ENCODE measurements at regions not wholly inside any gene's neighbourhood (a gene's known extent, or its start where the extent isn't known, plus 50 kb on each side); places are given as distances from the start of the nearest gene placed in this dataset.
"Not testable (repeated sequence)": the region's sequence is repeated elsewhere in the genome, so short reads cannot be mapped to it uniquely, and the experiment has no call there.

DNA sequence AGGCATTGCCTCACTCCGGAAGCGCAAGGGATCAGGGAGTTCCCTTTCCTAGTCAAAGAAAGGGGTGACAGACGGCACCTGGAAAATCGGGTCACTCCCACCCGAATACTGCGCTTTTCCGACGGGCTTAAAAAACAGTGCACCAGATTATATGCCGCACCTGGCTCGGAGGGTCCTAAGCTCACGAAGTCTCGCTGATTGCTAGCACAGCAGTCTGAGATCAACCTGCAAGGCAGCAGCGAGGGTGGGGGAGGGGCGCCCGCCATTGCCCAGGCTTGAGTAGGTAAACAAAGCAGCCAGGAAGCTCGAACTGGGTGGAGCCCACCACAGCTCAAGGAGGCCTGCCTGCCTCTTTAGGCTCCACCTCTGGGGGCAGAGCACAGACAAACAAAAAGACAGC is 63.7 kb upstream of the CDH2 start:
- intact Hi-C loops (cut with micrococcal nuclease), result not testable (repeated sequence)

DNA sequence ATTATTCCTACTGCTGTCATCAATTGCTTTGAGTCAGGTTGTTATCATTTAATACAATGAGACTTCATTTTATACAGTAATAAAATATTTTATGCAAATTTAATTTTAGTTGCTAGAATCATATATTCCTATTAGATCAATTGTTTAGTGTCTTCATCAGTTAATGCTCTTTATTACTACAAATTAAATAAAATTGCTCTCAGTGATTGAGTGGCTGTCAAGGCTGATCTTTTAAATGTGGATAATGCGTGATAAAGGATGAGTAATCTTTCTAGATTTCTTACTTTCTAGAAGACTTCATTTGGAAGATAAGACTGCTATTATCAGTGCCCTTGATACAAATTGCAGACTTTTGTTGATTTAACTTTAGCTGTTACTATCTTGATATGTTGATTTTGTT is 59.6 kb upstream of the CDH2 start:
- intact Hi-C loops (cut with micrococcal nuclease), result no loop called here

Data from T-helper 1 cell treated with Interleukin-12 subunit alpha and Interleukin-12 subunit beta and Interleukin-4 antibody, amounts not matched to agents 30 ng/mL and 1 ng/mL, for 36 hours (primary cell).